ENCODE measurements at regions not wholly inside any gene's neighbourhood (a gene's known extent, or its start where the extent isn't known, plus 50 kb on each side); places are given as distances from the start of the nearest gene placed in this dataset.

DNA sequence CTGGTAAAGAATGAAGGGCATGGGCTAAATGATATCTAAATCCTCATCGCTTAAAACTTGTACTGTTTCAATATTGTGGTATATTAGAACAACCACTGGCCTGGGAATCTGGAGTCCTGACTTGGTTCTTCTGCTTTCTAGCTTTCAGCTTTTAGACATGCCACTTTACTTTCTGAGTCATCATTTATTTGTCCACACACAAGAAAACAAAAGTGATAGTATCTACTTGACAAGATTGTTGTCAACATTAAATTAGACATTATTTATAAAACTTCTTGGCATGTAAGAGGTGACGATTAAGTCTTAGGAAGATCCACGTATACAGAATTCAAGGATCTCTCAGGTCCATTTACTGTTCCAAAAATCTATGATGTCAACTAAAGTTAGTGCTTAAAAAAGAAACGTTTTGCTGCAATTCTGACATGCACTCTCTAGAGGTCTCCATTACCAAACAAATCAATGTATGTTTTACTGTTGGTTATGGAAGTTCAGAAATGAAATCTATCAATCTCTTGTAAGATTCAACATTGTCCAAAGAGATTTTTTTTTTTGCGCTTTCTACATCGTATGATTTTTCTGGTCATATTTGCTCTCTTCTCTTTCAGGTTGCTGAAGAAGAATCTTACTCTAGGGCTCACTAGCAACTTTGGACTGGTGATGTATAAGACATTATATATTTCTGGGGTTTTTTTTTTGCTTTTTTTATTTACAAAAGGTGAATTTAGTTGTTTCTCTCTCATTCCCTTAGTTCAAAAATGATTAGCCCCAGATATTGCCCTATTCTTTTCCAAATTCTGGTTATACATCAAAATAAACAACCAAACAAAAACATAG is 53.6 kb upstream of the DYNC1I1 start:
- dilution Hi-C loops (cut with HindIII; ENCODE audit: low sequenced_read_pairs, unreplicated experiment): no loop called here
- Histone ChIP-seq H3K9me1 (ENCODE audit: insufficient read depth, low read length) (no peaks in the 10 kb centered on the region), H3K9me3 (ENCODE audit: control insufficient read depth, insufficient read depth, low read length) (no peaks in the 10 kb centered on the region), H2BK20ac (ENCODE audit: low read depth, low read length) (no peak overlapping the region), H3K56ac (ENCODE audit: extremely low read depth, insufficient read depth, low read length) (no peak overlapping the region), H3K79me1 (ENCODE audit: low read depth in 1 of 2, low read length in 2 of 2) (no peaks in the 10 kb centered on the region), H3K18ac (ENCODE audit: low read depth, low read length) (no peak overlapping the region), H2AK5ac (ENCODE audit: low read depth, low read length) (no peak overlapping the region), H3K4ac (ENCODE audit: low read depth, low read length) (no peak overlapping the region), H4K91ac (ENCODE audit: insufficient read depth, low read depth, low read length) (no peak overlapping the region), H2BK5ac (ENCODE audit: low read depth, low read length, poor library complexity, severe bottlenecking) (no peak overlapping the region), H4K8ac (ENCODE audit: low read depth in 2 of 2, low read length in 2 of 2) (no peak overlapping the region), H3K36me3 (ENCODE audit: control insufficient read depth, insufficient read depth, low read length) (no peaks in the 10 kb centered on the region), H4K20me1 (ENCODE audit: insufficient read depth, low read length) (no peaks in the 10 kb centered on the region), H3K14ac (replicated peaks; ENCODE audit: low read depth, low read length) (no peak overlapping the region), H2AK9ac (replicated peaks; ENCODE audit: low read depth, low read length, poor library complexity) (no peak overlapping the region), H3K4me3 (ENCODE audit: insufficient read depth, low read depth, low read length) (no peak overlapping the region), H2BK15ac (ENCODE audit: low read depth, low read length) (no peak overlapping the region), H4K5ac (ENCODE audit: low read depth, low read length) (no peak overlapping the region), H3K23ac (ENCODE audit: low read depth, low read length) (no peak overlapping the region), H2BK120ac (ENCODE audit: low read depth, low read length) (no peak overlapping the region), H2AFZ (replicated peaks; ENCODE audit: low read length, poor library complexity) (no peak overlapping the region), H3K27me3 (ENCODE audit: control insufficient read depth, insufficient read depth, low read length) (no peaks in the 10 kb centered on the region), H3K27ac (ENCODE audit: insufficient read depth, low read length) (no peak overlapping the region), H3K9ac (ENCODE audit: low read depth, low read length) (no peak overlapping the region), H3K4me2 (ENCODE audit: low read depth, low read length) (no peak overlapping the region), H3K4me1 (ENCODE audit: control insufficient read depth, insufficient read depth, low read length) (no peaks in the 10 kb centered on the region)
- no CpG with 5 or more reads among the region's 6 CpGs for WGBS, 2 experiments (ENCODE audit: extremely low coverage in 2 of 2, insufficient read length in 1 of 2)
- no peak for TF ChIP-seq POLR2A (IDR thresholded peaks at IDR 0.05; ENCODE audit: low read depth, low read length)
- TF ChIP-seq SMC3 (IDR thresholded peaks at IDR 0.05; ENCODE audit: low read depth, low read length): no peak
- TF ChIP-seq ELK1 (IDR thresholded peaks at IDR 0.05; ENCODE audit: borderline replicate concordance, low read depth, low read length): no peak
- TF ChIP-seq RFX5 (IDR thresholded peaks at IDR 0.05; ENCODE audit: low read depth, low read length): no peak
- no peak for TF ChIP-seq FOS (IDR thresholded peaks at IDR 0.05; ENCODE audit: low read depth, low read length)
- TF ChIP-seq RAD21 (IDR thresholded peaks at IDR 0.05; ENCODE audit: low read length): peak; percentile 45; the same call in 1 of the 2 replicates
- TF ChIP-seq BHLHE40 (IDR thresholded peaks at IDR 0.05; ENCODE audit: low read depth, low read length): no peak
- TF ChIP-seq MXI1 (IDR thresholded peaks at IDR 0.05; ENCODE audit: borderline replicate concordance, low read depth, low read length): no peak
- peak; percentile 40 for TF ChIP-seq CTCF (conservative IDR thresholded peaks at IDR 0.05; ENCODE audit: low read depth, low read length)
- TF ChIP-seq MAZ (IDR thresholded peaks at IDR 0.05; ENCODE audit: borderline replicate concordance, low read depth, low read length): no peak
- TF ChIP-seq CEBPB (IDR thresholded peaks at IDR 0.05; ENCODE audit: low read depth, low read length): no peak
- ATAC-seq (ENCODE audit: low read depth): peak; percentile 44; the same call in 1 of the 2 replicates
- POLR2A ChIA-PET (ENCODE audit: unreplicated experiment): no interaction called here
- BruUV-seq (replicated peaks): no TSS peak
- in situ Hi-C loops (cut with MboI; ENCODE audit: low sequenced_read_pairs): no loop called here
- CTCF ChIA-PET: no interaction called here
- intact Hi-C loops (cut with micrococcal nuclease): loop anchor here (1.0 kb wide), 1 partner anchor 153 kb away; no protein-coding TSS in a partner anchor
- peak; percentile 6 for DNase-seq
